Right hindlimb (tissue), 1 donor: ENCODE measurements at regions not wholly inside any gene's neighbourhood (a gene's known extent, or its start where the extent isn't known, plus 50 kb on each side); places are given as distances from the start of the nearest gene placed in this dataset.
"Not testable (repeated sequence)": the region's sequence is repeated elsewhere in the genome, so short reads cannot be mapped to it uniquely, and the experiment has no call there.

Source experiments
- DNase-seq: peaks from one replicate; pipeline ENCODE4 v3.0.0-alpha.2; 2018

DNA sequence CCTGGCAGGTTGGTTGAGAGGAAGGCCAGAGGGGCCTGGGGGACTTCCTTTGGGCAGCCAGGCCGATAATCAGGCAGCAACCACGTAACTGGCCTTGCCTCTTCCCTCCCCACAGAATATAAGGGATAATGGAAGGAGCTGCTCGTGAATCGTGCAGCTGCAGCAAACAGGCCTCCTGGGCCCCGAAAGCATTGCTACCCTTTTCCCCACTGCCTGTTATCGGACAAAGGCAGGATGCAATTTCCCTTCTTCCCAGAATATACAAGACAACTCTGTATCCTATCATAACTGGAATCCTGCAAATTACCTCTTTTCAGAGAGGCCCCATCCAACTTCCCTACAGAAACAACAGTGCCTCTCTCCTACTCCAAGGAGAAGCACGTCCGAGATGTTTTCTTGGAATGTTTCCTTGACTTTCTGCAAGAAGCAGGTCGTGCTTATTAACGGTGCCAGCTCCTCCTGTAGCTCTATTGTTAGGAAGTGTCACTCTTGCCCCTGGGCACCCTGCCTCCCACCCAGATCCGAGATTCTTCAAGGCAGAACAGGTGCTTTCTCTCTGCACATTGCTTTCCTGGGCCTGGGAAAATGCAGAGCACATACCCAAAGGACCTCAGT is 106.0 kb upstream of the TIAM1 start:
- peak; percentile 65 for DNase-seq

DNA sequence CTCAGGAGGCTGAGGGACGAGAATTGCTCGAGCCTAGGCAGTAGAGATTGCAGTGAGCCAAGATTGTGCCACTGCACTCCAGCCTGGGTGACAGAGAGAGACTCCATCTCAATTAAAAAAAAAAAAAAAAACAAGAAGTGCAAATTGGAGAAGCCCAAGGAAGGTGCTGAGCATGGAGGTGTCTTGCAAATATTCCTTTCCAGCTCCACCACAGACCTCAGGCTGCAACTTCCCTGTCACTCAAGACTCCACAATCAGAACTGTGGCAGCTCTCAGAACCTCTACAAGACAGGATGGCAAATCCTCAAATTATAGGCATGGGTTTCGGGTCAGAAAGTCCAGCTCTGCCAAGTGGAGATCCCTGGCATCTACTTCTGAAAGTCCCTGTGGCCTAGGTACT is 104.4 kb upstream of the TIAM1 start:
- DNase-seq: no peak

DNA sequence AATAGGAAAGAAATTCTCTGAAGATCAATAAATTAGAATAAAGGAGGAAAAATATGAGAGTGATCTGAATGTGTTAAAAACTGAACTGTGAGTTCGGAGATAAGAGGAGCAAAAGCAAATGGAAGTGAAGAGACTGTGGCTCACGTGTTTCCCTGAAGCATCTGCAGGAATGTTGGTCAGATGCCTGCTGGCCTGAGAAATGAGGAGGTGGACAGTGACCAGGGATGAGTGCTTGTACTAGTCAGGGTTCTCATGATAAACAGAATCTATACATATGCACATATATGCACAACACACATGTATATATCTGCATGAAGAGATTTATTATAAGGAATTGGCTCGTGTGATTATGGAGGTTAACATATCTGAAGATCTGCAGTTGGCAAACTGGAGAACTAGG is 103.4 kb upstream of the TIAM1 start:
- peak; percentile 74 for DNase-seq

DNA sequence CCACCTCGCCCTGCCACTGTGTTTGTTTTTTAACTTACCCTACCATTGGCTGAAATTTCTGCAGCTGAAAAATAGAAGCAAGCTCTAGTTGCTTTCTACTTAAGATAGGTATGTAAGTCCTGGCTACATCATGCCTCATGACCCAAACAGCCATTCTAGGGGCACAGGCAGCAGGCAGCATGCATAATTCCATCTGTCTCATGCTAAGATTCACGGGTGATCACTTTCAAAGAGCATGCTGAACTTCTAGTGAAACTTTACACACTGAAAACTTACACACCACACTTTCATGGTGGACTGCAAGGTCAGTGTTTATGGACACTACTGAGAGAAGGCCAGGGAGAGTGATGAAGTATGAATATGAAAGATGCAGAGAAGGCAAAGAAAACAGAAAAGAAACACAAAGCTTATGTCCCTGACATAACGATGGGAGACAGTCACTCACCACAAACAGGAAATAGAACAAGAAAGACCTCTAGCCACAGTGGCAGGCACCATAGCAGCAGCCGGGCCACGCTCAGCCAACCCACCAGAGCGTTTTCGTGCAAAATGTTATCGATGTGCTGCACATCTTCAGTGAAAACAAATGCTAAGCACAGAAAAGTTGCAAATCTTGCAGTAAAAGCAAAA is 102.3 kb upstream of the TIAM1 start:
- DNase-seq: no peak

DNA sequence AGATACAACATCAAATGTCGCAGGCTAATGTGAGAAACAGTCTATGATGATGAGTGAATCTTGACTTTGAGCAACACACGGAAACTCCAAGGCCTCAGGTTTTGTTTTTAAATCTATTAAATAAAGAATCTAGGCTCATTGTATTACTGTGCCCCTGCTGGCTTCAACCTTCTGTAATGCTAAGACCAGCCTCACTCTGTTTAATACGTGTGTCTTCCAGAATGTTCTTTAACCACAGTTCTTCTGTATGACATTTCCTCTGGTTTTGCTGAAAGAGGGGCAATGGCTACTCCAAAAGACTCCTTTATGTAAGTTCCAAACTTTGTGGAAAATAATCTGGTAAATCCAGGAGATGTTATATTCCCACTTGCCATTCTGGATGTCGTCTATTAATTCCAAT is 101.1 kb upstream of the TIAM1 start:
- DNase-seq: no peak

DNA sequence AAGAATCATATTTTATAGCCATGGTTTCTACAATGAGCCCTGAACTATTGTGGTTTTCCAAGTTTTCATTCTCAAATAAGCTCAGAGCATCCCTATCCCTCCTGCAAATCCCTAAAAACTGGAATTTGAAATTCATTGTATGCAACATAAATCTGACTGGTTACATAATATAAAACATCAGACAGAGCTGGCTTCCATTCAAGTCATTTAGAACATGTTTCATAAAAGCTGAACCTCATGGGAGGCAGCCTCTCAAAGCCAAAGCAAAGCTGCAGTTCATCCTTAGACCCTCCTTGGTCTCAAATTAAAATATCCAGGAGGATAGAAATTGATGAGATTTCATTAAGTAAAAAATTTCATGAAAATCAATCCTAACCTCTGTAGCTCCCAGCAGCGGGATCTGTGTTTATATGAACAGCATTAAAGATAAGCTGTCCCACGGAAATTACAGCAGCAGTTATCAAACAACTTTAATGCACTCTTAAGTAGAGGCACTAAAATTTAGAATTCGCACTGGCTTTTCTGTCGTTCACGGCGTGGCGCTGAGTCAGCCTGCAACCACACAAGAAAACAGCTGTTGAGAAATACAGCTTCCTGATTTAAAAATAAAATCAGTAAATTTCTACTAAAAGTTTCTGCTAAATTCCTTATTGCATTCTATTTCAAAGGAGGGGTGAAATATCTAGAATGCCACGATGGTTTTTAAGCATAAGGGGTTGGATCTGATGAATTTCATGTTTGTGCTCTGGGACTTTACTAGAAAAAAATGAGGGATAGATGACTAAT is 99.9 kb upstream of the TIAM1 start:
- no peak for DNase-seq

DNA sequence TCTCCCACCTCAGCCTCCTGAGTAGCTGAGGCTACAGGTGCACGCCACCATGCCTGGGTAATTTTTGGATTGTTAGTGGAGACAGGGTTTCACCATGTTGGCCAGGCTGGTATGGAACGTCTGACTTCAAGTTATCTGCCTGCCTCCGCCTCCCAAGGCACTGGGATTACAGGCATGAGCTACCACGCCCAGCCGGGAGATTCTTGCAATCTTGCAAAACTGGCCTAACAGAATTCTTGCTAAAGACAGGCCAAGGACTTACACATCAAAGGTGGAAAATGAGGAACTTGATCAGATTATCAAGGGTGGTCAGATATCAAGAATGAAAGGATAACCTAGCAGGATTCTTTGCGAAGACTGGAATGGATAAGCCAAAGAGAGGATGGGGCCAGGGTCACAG is 98.3 kb upstream of the TIAM1 start:
- no peak for DNase-seq

DNA sequence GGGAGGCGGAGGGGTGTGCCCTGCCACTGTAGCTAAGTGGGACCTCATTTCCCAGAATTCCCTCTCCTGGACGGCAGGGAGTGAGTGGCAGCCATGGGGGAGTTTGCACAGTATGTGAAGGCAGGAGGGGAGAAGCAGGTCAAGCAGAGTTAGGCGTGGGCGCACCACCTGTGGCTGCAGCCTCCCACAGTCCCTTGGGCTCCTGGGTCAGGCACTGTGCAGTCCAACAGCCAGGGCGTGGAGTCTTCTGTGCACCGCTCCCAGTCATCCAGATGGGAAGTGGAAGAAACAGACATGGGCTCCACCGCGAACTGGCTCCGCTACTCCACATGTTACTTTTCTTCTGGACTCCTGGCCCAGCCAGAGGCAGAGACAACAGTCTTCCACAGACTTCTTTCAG is 85.4 kb upstream of the TIAM1 start:
- DNase-seq: peak; percentile 46

DNA sequence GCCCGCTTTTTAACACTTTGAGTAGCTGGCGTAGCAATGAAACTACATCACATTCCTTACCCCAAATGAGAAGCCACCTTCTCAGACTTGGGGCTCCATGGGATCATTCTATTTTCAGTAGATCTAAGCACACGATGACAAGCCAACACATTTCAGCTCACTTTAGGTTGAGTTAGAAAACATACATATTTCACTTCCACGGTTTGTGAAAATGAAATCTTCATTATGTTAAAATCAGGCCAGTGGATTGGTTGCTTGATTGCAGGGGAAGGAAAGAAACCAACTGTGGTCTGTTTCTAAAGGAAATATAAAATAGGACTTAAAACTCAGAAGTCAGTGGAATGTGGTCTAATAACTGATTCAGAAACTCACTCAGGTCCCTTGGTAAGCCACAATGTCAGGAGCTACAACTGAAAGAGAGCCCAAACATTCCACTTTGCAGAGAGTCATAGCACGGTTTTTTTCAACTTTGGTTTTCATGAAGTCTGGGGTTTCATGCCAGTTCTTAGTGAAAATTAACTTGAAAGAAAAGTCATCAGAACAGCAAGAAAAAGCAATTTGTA is 82.3 kb upstream of the TIAM1 start:
- DNase-seq: no peak

DNA sequence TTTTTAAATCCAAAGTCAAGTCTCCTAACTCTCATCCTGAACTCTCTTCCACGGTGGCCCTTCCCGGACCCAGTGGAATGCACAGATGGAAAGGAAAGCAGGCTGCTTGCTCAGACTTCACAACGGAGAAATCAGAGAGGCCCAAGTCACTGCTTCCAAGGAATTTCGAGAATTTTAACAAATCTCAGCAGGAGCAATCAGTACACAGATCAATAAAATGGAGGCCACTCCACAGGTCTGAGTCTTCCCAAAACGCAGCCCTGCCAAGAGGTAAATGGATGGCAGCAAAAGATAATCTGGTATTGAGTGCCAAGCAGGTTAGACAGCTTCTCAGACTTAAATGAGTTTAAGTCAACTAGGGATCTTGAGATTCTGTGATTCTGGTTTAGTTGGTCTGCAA is 81.1 kb upstream of the TIAM1 start:
- peak; percentile 51 for DNase-seq

DNA sequence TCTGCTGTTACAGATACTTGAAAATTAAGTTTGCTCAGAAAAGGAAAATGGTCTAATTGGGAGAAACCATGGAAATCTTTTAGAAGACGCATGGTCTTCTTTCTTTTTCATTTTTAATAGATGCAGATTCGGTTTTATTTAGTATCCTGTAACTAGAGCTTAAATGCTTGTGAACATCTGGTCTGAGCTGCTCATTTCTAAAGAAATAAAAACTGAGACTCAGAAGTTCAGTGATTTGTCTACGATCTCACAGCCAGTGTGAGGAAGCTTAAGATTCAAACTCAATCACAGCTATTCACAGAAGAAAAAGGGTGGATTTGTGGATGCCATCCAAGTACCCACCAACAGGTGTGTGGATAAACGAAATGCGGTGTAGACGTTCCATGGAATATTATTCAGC is 80.0 kb upstream of the TIAM1 start:
- no peak for DNase-seq

DNA sequence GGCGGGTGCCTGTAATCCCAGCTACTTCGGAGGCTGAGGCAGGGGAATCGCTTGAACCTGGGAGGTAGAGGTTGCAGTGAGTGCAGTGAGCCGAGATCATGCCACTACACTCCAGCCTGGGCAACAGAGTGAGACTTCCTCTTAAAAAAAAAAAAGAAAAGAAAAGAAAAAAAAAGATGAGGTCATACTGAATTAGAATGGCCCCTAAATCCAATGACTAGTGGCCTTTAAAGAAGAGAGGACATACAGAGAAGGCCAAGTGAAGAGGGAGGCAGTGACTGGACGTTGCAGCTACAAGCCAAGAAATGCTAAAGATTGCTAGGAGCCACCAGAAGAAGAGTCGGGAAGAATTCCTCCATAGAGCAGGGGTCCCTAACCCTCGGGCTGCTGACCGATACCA is 76.9 kb upstream of the TIAM1 start:
- DNase-seq: no peak

DNA sequence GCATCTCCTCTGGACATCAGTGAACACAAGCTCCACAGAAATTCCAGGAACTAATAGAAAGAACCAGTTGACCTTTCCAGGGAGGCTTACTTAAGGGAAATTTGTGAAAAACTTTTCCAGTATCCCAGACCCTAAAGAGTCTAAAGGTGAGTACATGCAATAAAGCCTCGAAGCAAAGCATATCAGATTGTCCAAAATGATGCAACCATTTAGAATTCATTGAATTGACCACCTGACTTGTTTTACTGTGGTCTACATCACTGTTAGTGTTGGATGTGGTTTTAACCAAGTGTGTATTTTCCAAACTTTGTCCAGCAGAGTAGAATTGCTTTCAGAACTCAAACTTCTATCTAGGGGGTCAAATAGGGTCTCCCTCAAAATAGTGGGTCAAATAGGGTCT is 76.3 kb upstream of the TIAM1 start:
- no peak for DNase-seq

DNA sequence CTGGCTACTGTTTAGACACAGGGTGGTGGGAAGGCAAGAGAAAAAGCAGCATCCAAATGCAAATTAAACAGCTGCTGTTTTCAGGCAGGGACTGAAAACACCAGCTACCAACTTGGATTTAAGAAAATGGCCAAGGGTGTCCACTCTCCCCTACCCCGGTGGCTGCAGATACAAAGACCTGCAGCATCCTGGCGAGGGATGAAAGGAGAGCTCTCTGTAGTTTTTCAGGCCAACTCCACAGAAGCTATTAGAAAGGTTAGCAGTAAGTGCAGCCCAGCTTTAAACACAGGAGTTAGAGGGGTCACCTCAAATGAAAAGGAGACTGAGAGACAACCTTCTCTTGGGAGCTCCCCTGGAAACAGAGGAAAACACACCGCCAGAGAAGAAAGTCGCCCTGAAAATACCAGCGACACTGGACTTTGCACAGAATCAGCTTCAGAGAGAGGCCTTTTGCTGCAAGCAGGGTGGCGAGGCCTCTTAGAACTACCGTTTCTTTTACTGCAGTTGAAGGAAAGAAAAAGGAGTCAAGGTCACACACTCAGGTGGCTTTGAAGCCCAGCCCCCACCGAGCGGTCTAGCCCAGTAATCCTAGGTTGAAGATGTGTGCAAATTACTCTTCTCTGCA is 74.4 kb upstream of the TIAM1 start:
- DNase-seq: no peak

DNA sequence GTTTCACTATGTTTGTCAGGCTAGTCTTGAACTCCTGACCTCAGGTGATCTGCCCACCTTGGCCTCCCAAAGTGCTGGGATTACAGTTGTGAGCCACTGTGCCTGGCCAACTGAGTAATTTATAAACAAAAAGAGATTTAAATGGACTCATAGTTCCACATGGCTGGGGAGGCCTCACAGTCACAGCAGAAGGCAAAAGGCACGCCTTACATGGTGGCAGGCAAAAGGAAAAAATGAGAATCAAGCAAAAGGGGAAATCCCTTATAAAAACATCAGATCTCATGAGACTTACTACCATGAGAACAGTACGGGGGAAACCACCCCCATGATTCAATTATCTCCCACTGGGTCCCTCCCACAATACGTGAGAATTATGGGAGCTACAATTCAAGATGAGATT is 73.2 kb upstream of the TIAM1 start:
- DNase-seq: not testable (repeated sequence)

DNA sequence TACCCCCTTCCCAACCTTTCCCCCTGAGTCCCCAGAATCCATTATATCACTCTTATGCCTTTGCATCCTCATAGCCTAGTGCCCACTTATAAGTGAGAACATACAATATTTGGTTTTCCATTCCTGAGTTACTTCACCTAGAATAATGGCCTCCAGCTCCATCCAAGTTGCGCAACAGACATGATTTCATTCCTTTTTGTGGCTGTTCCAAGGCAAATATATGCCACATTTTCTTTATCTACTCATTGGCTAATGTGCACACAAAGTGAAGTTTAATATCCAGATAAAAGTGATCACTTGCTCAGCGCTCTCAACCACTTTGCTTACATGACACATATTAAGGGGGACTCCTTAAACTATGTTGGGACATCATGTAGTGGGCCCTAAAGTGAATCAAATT is 72.4 kb upstream of the TIAM1 start:
- no peak for DNase-seq

DNA sequence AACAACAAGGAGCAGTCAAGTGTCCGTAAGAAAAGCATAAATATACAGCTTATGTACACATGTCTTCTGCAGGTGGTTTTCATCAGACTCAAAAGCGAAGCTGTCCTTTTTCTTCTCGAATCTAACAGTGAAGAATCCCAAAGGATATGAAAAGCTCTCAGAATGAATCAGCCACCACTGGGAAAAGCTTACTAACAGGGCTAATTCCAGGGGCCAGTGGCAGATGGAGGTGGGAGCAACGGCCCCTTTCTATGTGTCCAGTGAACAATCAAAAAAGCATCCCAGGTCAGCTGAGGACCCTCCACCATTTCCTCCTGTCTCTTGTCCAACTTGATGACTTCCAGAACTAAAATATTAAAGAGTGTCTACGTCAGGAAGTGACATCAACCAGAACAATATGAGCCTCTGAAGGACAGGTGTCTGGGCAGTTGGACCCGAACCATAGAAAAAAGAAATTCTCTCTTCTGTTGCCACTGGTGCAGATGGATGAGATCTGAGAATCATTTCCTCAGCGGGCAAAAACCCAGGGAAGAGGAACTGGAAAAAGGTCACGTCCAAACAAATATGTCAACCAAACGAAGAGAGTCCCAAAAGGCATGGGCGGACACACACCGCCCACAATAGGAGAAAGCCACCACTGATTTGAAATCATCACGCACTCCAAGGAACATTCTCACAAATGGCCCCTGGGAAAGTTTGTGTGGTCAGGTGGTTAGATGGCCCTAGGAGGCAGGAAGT is 70.4 kb upstream of the TIAM1 start:
- no peak for DNase-seq

DNA sequence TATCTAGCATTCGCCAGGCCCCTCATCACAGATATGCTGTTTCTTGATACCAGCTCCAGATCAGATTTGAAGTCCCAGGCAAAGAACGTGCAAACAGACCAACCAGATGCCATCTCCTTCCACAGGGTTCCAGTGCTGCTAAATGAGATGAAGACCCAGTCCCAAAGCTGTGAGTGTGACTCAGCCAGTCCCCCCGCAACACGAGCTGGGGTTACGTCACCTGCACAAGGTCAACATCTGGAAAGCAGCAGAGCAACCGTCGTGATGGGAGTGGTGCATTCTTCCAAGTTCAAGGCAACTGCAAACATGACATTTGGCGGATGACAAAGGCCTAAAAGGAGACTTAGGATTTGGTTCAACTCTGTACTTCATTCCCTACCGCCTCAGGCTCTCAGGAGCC is 69.6 kb upstream of the TIAM1 start:
- no peak for DNase-seq

DNA sequence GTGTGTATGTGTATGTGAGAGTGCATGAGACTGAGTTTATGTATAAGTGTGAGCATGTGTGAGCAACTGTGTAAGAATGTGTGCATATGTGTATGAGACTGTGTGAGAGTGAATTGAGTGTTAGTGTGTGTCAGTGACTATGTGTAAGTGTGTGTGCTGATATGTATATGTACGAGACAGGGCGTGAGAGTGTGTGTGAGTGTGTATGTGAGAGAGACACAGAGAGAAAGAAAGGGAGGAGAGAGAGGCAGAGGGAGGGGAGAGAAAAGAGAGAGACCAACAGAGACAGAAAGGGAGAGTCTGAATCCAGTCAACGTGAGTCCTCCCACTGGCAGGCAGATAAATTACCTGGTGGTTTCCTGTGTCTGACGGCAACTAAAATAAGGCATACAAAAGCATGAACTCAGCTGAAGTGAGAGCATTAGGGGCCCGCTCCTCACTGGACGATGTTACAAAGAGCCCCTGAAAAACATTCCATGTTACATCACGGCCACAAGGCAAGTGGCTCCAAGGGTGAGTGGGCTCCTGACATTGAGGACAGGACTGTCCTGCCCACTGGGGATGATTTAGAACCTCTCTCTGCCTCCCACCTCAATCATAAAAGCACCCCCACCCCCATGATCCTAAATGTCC is 66.6 kb upstream of the TIAM1 start:
- DNase-seq: no peak

DNA sequence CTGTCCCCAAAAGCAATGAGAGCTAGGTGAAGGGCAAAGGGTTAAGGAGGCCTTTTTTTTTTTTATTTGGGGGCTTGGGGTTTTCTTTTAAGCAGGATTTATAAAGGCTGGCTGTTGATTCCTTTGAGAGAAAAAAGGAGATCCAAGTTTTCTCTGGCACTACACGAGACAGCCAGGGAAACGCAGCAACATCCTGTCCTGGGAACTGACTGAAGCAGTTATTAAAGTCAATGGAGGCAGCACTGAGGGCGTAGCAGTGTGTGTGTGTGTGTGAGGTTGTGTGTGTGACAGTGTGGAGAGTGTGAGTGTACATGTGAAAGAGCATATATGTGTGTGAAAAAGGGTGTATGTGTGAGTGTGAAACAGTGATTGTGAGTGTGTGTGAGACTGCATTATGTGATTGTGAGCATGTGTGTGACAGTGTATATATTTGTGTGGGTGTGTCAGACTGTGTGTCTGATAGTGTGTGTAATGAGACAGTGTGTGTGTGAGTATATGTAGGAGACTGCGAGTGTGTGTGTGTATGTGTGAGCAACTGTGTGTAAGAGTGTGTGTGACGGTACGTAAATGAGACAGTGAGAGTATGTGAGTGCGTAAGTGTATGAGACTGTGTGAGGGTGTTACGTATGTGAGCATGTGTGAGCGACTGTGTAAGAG is 65.9 kb upstream of the TIAM1 start:
- peak; percentile 67 for DNase-seq

DNA sequence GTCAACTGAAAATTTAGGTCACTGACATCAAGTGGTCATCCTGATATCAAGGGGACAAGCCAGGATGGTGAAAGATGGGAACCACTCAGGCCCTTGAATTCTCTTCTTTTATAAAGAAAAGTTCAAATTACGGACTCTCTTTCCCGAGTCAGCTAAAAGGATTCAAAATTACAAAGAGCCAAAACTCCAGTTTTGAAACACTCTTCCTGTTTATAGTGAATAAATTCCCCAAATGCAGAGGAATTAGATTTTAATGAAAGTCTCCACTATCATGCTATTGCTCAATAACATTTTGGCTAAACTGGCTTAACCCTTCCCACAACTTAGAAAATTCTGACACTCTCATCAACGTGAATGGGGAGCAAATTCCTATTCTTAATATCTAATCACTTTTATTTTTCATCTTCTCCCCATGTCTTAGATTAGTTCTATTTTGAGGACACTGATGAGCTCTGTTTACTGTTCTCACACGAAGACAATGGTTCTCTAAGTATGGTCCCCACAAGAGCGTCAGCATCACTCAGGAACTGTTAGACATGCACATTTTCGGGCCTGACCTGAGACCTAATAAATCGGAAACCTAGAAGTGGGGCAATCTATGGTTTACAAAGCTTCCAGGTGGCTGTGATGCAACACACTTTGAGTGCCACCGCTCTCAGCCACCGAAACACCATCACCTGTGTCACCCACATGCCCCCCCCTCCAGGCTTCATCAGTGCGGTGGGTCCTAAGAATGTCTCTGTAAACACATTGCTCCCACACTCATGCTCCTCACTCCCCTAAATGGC is 64.4 kb upstream of the TIAM1 start:
- no peak for DNase-seq
